NT2/D1 (cell line): ENCODE measurements at regions not wholly inside any gene's neighbourhood (a gene's known extent, or its start where the extent isn't known, plus 50 kb on each side); places are given as distances from the start of the nearest gene placed in this dataset.

Experiments
- SUZ12 ChIP-seq: IDR thresholded peaks from 2 replicates; pipeline ENCODE4 v1.6.1; 2011; ENCODE audit not compliant: insufficient read length, insufficient read depth; ENCODE audit errors: extremely low read depth
- YY1 ChIP-seq: IDR thresholded peaks from 2 replicates; pipeline ENCODE4 v1.6.1; 2011; ENCODE audit not compliant: insufficient read length, insufficient read depth

DNA sequence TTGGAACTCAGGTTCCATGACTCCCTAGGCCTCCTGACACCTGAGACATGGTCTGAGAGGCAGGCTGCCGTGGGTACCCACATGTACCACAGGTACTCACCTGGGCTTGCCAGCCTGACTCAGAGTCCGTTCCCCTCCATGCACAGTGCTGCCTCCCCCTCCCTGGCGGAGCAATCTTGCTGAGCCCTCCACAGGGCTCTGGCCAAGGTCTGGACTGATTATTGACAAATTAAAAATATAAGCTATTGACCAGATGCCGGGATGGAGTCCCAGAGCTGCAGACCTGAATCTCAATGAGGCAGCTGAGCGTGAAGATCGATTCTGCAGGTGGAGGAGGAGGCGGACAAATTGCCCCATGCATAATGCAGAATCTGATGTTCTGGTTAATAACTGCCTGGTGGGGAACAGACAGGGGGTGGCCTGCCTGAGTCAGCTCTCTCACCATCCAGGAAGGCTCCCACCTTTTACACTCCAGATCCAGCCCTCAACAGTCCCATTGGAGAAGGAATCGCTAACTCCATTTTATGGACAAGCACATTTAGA, 422.7 kb downstream of the MIAT start:
- no peak for TF ChIP-seq SUZ12
- TF ChIP-seq YY1, result no peak
